Right renal pelvis (tissue), 4 donors: ENCODE measurements at regions not wholly inside any gene's neighbourhood (a gene's known extent, or its start where the extent isn't known, plus 50 kb on each side); places are given as distances from the start of the nearest gene placed in this dataset.

Experiments
- DNase-seq, 4 donors: peaks; one replicate each; pipeline ENCODE4 v3.0.0-alpha.2; 2013; ENCODE audit warnings: low read depth in 4 of 4, low spot score in 3 of 4, missing footprints in 1 of 4

GRCh38 chr13:21997726-21998125 lies 326.9 kb downstream of the FGF9 start:
- DNase-seq: no peak

GRCh38 chr13:21998279-21998990 lies 327.6 kb downstream of the FGF9 start:
- DNase-seq: no peak

GRCh38 chr13:21999666-22000065 lies 328.8 kb downstream of the FGF9 start:
- no peak for DNase-seq

GRCh38 chr13:22000191-22000590 lies 329.3 kb downstream of the FGF9 start:
- no peak for DNase-seq

- DNase-seq: no peak
Measured at GRCh38 chr13:22001336-22001735, 330.5 kb downstream of the FGF9 start.

GRCh38 chr13:22002893-22003292 lies 332.0 kb downstream of the FGF9 start:
- no peak for DNase-seq

- no peak for DNase-seq
Measured at GRCh38 chr13:22009500-22009899, 338.6 kb downstream of the FGF9 start.

GRCh38 chr13:22009937-22010336 lies 339.1 kb downstream of the FGF9 start:
- no peak for DNase-seq

- no peak for DNase-seq
Measured at GRCh38 chr13:22012686-22013085, 341.8 kb downstream of the FGF9 start.

- DNase-seq: no peak
Measured at GRCh38 chr13:22014469-22014868, 343.6 kb downstream of the FGF9 start.

GRCh38 chr13:22017226-22017625 lies 346.4 kb downstream of the FGF9 start:
- no peak for DNase-seq

- DNase-seq: no peak
Measured at GRCh38 chr13:22018076-22018835, 347.4 kb downstream of the FGF9 start.

GRCh38 chr13:22018836-22019210 lies 347.9 kb downstream of the FGF9 start:
- no peak for DNase-seq

- no peak for DNase-seq
Measured at GRCh38 chr13:22024381-22024994, 353.6 kb downstream of the FGF9 start.

GRCh38 chr13:22027566-22027965 lies 356.7 kb downstream of the FGF9 start:
- no peak for DNase-seq

GRCh38 chr13:22028831-22029230 lies 358.0 kb downstream of the FGF9 start:
- DNase-seq: no peak

GRCh38 chr13:22030321-22030720 lies 359.4 kb downstream of the FGF9 start:
- DNase-seq: no peak

GRCh38 chr13:22031702-22032286 lies 360.9 kb downstream of the FGF9 start:
- no peak for DNase-seq

- no peak for DNase-seq
Measured at GRCh38 chr13:22032905-22033304, 362.0 kb downstream of the FGF9 start.

- no peak for DNase-seq
Measured at GRCh38 chr13:22039961-22040360, 369.1 kb downstream of the FGF9 start.

- DNase-seq: no peak
Measured at GRCh38 chr13:22040810-22041364, 370.0 kb downstream of the FGF9 start.
